Adrenal gland (tissue), 9 donors: ENCODE measurements at regions not wholly inside any gene's neighbourhood (a gene's known extent, or its start where the extent isn't known, plus 50 kb on each side); places are given as distances from the start of the nearest gene placed in this dataset.
"Not testable (repeated sequence)": the region's sequence is repeated elsewhere in the genome, so short reads cannot be mapped to it uniquely, and the experiment has no call there.

Source experiments
- DNase-seq, 7 donors: peaks; one replicate each; pipeline ENCODE4 v3.0.0-alpha.2; 2019 to 2020
- H3K27ac ChIP-seq, 5 donors: fragments of 200-600 bp; sonication (generic) in 4 of 5; 1 replicate in 3 of 5; 2 replicates in 2 of 5; pipeline versions ENCODE4 v1.5.1 to v1.8.0; 2016 to 2020; ENCODE audit warnings: mild to moderate bottlenecking in 1 of 5
- H3K27me3 ChIP-seq: fragments of 200-600 bp; 2 replicates; pipeline ENCODE4 v1.8.0; 2021
- H3K36me3 ChIP-seq, 2 donors: fragments of 200-600 bp; replicated peaks in 1 of 2; 1 replicate in 1 of 2; 2 replicates in 1 of 2; pipeline versions ENCODE4 v1.5.1 to v1.8.0; 2018 to 2022
- H3K4me1 ChIP-seq, 2 donors: fragments of 200-600 bp; replicated peaks in 1 of 2; 1 replicate in 1 of 2; 2 replicates in 1 of 2; pipeline versions ENCODE4 v1.5.1 to v1.8.0; 2018 to 2021
- H3K4me3 ChIP-seq, 4 donors: fragments of 200-600 bp; sonication (generic) in 3 of 4; one replicate each; pipeline ENCODE4 v1.5.1; 2016 to 2018
- H3K9me3 ChIP-seq, 3 donors: fragments of 200-600 bp; sonication (generic) in 1 of 3; replicated peaks in 1 of 3; 1 replicate in 2 of 3; 2 replicates in 1 of 3; pipeline versions ENCODE4 v1.5.1 to v1.8.0; 2016 to 2021
- POLR2A ChIP-seq, 2 donors: fragments of 450-650 bp; IDR thresholded peaks; one replicate each; pipeline ENCODE4 v1.6.1; 2017; ENCODE audit warnings: antibody characterized with exemption in 2 of 2, mild to moderate bottlenecking in 2 of 2, moderate library complexity in 1 of 2
- WGBS, 4 donors: extraction: QIAGEN DNeasy Blood & Tissue Kit in 2 of 4; methylation state at CpG; one replicate each; pipeline versions ENCODE4 v1.1.5 to v1.1.7; 2013 to 2017; 5-methylcytosine and 5-hydroxymethylcytosine counted together
- intact Hi-C, 2 donors: fragments of 100-400 bp; cut with DNase I; formaldehyde crosslinking; loops; one replicate each; pipeline versions ENCODE4 v1.14.1 to v1.15.0; 2022 to 2023
- TF ChIP-seq, protein P1 (sequence below), 6 experiments: fragments of 450-650 bp in 4 of 6; fragments of 200-600 bp in 2 of 6; sonication (generic) in 1 of 6; IDR thresholded peaks; 1 replicate in 5 of 6; 2 replicates in 1 of 6; pipeline versions ENCODE4 v1.5.1 to v1.8.0; 2016 to 2021; ENCODE audit warnings: antibody characterized with exemption in 6 of 6, mild to moderate bottlenecking in 2 of 6, moderate library complexity in 1 of 6
- donor health status: healthy with polysubstance abuse.
- donor health status: Bipolar disorder and iron deficiency.
- donor health status: DM: yes; HTN: yes; CAD: no.
- donor health status: DM: no; HTN: no; CAD: no.
- donor health status: DM: no; HTN: no; CAD: no.

- no peak for DNase-seq
- WGBS, 4 donors, result 72 to 86% (median 76%) methylated on average over 2 of the region's 2 CpGs
- no peaks in the 10 kb centered on the region for H3K9me3 ChIP-seq
- intact Hi-C loops, result no loop called here
- H3K27ac ChIP-seq, result no peak overlapping the region
- no peaks in the 10 kb centered on the region for H3K4me1 ChIP-seq
- H3K4me3 ChIP-seq, result no peak overlapping the region
- H3K36me3 ChIP-seq, result no peaks in the 10 kb centered on the region
- TF ChIP-seq, protein P1, sequence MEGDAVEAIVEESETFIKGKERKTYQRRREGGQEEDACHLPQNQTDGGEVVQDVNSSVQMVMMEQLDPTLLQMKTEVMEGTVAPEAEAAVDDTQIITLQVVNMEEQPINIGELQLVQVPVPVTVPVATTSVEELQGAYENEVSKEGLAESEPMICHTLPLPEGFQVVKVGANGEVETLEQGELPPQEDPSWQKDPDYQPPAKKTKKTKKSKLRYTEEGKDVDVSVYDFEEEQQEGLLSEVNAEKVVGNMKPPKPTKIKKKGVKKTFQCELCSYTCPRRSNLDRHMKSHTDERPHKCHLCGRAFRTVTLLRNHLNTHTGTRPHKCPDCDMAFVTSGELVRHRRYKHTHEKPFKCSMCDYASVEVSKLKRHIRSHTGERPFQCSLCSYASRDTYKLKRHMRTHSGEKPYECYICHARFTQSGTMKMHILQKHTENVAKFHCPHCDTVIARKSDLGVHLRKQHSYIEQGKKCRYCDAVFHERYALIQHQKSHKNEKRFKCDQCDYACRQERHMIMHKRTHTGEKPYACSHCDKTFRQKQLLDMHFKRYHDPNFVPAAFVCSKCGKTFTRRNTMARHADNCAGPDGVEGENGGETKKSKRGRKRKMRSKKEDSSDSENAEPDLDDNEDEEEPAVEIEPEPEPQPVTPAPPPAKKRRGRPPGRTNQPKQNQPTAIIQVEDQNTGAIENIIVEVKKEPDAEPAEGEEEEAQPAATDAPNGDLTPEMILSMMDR (IDR thresholded peaks at IDR 0.05), result no peak
- TF ChIP-seq POLR2A (IDR thresholded peaks at IDR 0.05), result no peak
- H3K27me3 ChIP-seq, result no peaks in the 10 kb centered on the region
These were observed 498.8 kb upstream of the API5 start for GRCh38 chr11:42812960-42813359.

- 87 to 92% (median 90%) methylated on average over 2 of the region's 2 CpGs for WGBS, 4 donors
These were observed 495.3 kb upstream of the API5 start for GRCh38 chr11:42816471-42816870.

GRCh38 chr11:42819126-42819525 lies 492.7 kb upstream of the API5 start:
- Histone ChIP-seq H3K27ac (no peak overlapping the region), H3K36me3 (no peaks in the 10 kb centered on the region), H3K4me3 (no peak overlapping the region), H3K27me3 (no peaks in the 10 kb centered on the region), H3K4me1 (no peaks in the 10 kb centered on the region), H3K9me3 (no peaks in the 10 kb centered on the region)
- DNase-seq, result no peak
- intact Hi-C loops, result no loop called here
- 92 to 94% (median 93%) methylated on average over 3 of the region's 3 CpGs for WGBS, 4 donors
- no peak for TF ChIP-seq POLR2A (IDR thresholded peaks at IDR 0.05)
- TF ChIP-seq, protein P1 (IDR thresholded peaks at IDR 0.05), result no peak

More at GRCh38 chr11:42816471-42816870, 495.3 kb upstream of the API5 start:
- Histone ChIP-seq H3K27me3 (no peaks in the 10 kb centered on the region), H3K36me3 (no peaks in the 10 kb centered on the region), H3K4me3 (no peak overlapping the region), H3K27ac (no peak overlapping the region), H3K4me1 (no peaks in the 10 kb centered on the region), H3K9me3 (no peaks in the 10 kb centered on the region)
- TF ChIP-seq, protein P1 (IDR thresholded peaks at IDR 0.05), result no peak
- no peak for TF ChIP-seq POLR2A (IDR thresholded peaks at IDR 0.05)
- intact Hi-C loops, result no loop called here
- no peak for DNase-seq

GRCh38 chr11:42822188-42822587 lies 489.6 kb upstream of the API5 start:
- H3K36me3 ChIP-seq, H3K4me1 ChIP-seq, intact Hi-C loops, H3K4me3 ChIP-seq, H3K27me3 ChIP-seq, H3K9me3 ChIP-seq, H3K27ac ChIP-seq, DNase-seq: not testable (repeated sequence)
- WGBS, 4 donors, result 92 to 97% (median 95%) methylated on average over 6 of the region's 6 CpGs

GRCh38 chr11:42823546-42823945 lies 488.2 kb upstream of the API5 start:
- 73 to 86% (median 78%) methylated on average over 1 of the region's 1 CpG for WGBS, 4 donors
- Histone ChIP-seq H3K4me3 (no peak overlapping the region), H3K27me3 (no peaks in the 10 kb centered on the region), H3K9me3 (no peaks in the 10 kb centered on the region), H3K36me3 (no peaks in the 10 kb centered on the region), H3K4me1 (no peaks in the 10 kb centered on the region), H3K27ac (no peak overlapping the region)
- no peak for DNase-seq
- intact Hi-C loops, result no loop called here
- TF ChIP-seq POLR2A (IDR thresholded peaks at IDR 0.05), result no peak
- TF ChIP-seq, protein P1 (IDR thresholded peaks at IDR 0.05), result no peak
